HG03025 (cell line): ENCODE measurements at regions not wholly inside any gene's neighbourhood (a gene's known extent, or its start where the extent isn't known, plus 50 kb on each side); places are given as distances from the start of the nearest gene placed in this dataset.

ENCODE experiments used
- ATAC-seq: cut with Tn5 transposase; IDR thresholded peaks from one replicate; pipeline ENCODE4 v1.9.1; 2021; ENCODE audit warnings: mild to moderate bottlenecking, moderate library complexity; ENCODE audit not compliant: unreplicated experiment, low FRiP score

- ATAC-seq = peak; percentile 78
Measured at GRCh38 chr3:110814170-110815007, 257.2 kb upstream of the NECTIN3 start.

- no peak for ATAC-seq
Measured at GRCh38 chr3:110815008-110815583, 256.5 kb upstream of the NECTIN3 start.

GRCh38 chr3:110816008-110816407 lies 255.6 kb upstream of the NECTIN3 start:
- ATAC-seq = peak; percentile 41

- no peak for ATAC-seq
Measured at GRCh38 chr3:110821586-110821985, 250.0 kb upstream of the NECTIN3 start.

GRCh38 chr3:110822971-110823370 lies 248.6 kb upstream of the NECTIN3 start:
- ATAC-seq = no peak

GRCh38 chr3:110846971-110847370 lies 224.6 kb upstream of the NECTIN3 start:
- no peak for ATAC-seq

- ATAC-seq = no peak
Measured at GRCh38 chr3:110849064-110849463, 222.6 kb upstream of the NECTIN3 start.

- no peak for ATAC-seq
Measured at GRCh38 chr3:110851736-110852135, 219.9 kb upstream of the NECTIN3 start.

GRCh38 chr3:110855207-110855606 lies 216.4 kb upstream of the NECTIN3 start:
- ATAC-seq = no peak

- no peak for ATAC-seq
Measured at GRCh38 chr3:110856916-110857315, 214.7 kb upstream of the NECTIN3 start.

- ATAC-seq = no peak
Measured at GRCh38 chr3:110858549-110858948, 213.1 kb upstream of the NECTIN3 start.

GRCh38 chr3:110859336-110859735 lies 212.3 kb upstream of the NECTIN3 start:
- no peak for ATAC-seq

GRCh38 chr3:110859993-110860392 lies 211.6 kb upstream of the NECTIN3 start:
- no peak for ATAC-seq

- no peak for ATAC-seq
Measured at GRCh38 chr3:110865934-110866333, 205.7 kb upstream of the NECTIN3 start.

- no peak for ATAC-seq
Measured at GRCh38 chr3:110868106-110868505, 203.5 kb upstream of the NECTIN3 start.

- ATAC-seq = no peak
Measured at GRCh38 chr3:110869736-110870135, 201.9 kb upstream of the NECTIN3 start.

GRCh38 chr3:110871869-110872268 lies 199.7 kb upstream of the NECTIN3 start:
- no peak for ATAC-seq

GRCh38 chr3:110878692-110879091 lies 192.9 kb upstream of the NECTIN3 start:
- ATAC-seq = no peak

- ATAC-seq = peak; percentile 85
Measured at GRCh38 chr3:110881069-110881468, 190.5 kb upstream of the NECTIN3 start.

GRCh38 chr3:110886222-110886893 lies 185.3 kb upstream of the NECTIN3 start:
- ATAC-seq = no peak

- no peak for ATAC-seq
Measured at GRCh38 chr3:110887176-110887575, 184.4 kb upstream of the NECTIN3 start.
